AML-193 (cell line): ENCODE measurements at regions not wholly inside any gene's neighbourhood (a gene's known extent, or its start where the extent isn't known, plus 50 kb on each side); places are given as distances from the start of the nearest gene placed in this dataset.

Source experiments
- DNase-seq, 2 experiments: peaks; one replicate each; lab custom pipeline; 2025; lab: John Stamatoyannopoulos, UW

DNA sequence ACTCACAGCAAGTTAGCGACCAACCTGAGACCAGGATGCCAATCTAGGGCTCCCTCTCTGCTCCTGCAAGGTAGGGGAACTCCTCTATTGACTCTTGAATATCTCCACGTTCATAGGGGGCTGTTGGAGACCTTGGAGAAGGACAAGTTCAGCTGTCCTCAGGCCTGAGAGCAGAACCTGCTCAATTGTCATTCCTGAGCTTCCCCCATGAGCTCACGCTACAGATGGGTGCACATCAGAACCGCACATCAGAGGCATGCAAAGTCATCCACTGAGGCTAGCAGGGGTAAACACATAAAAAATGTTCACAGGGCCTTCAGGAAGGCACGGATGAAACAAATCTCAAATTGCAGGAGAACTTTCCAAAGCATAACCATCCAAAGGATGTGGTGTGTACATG, 168.8 kb upstream of the ZNF507 start:
- no peak for DNase-seq

GRCh38 chr19:32177686-32178085, 167.7 kb upstream of the ZNF507 start:
- no peak for DNase-seq

- no peak for DNase-seq
Observed at GRCh38 chr19:32178401-32178800, 167.0 kb upstream of the ZNF507 start.

DNA sequence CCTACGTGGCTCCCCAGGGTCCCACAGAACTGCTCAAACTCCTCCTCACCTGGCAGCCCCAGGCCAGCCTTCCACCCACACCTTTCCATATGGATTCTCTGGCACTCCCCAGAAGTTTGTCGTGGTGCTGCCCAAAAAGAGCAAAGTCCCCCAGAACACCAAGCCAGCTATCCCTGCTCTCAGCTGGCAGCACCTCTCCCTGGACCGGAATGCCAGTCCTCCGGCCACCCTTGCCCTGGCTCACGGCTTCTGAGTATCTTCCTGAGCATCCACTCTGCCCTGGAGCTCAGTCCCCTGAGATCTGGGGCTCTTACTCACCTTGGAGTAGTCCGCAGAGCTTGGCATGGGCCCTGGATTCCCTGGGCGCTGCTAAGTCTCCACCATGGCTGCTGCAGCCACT, 166.5 kb upstream of the ZNF507 start:
- DNase-seq = no peak

DNA sequence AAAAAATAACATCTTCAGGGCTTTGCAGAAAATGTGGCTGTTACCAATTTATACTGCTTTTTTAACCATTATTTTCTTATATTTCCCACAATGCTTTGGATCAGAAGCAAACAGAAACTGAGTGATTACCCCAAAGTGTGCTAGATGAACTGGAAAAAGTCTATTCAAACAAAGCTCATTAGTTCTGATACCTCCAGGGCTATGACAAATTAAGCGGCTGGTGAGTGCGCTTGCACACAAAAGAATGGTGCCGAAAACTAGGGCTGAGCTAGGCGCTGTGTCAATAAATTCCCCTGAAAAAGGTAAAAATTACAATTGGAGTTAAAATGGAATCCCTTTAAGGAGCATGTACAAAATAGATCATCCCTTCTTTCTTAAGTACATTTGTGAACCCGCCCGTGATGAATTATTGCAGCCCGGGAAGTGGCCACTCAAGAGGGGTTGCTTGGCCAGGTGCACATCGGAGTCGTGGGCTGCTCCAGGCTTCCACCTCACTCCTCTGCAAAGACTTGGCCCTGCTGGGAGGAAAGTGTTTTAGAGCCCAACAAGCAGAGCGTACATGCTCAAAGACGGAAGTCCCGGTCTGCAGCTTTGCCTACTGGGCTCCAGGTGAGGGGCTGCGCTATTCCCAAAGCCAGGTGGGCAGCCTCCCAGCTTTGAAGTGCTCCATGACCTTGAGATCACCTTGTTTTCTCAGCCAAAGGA, 164.0 kb upstream of the ZNF507 start:
- no peak for DNase-seq

DNA sequence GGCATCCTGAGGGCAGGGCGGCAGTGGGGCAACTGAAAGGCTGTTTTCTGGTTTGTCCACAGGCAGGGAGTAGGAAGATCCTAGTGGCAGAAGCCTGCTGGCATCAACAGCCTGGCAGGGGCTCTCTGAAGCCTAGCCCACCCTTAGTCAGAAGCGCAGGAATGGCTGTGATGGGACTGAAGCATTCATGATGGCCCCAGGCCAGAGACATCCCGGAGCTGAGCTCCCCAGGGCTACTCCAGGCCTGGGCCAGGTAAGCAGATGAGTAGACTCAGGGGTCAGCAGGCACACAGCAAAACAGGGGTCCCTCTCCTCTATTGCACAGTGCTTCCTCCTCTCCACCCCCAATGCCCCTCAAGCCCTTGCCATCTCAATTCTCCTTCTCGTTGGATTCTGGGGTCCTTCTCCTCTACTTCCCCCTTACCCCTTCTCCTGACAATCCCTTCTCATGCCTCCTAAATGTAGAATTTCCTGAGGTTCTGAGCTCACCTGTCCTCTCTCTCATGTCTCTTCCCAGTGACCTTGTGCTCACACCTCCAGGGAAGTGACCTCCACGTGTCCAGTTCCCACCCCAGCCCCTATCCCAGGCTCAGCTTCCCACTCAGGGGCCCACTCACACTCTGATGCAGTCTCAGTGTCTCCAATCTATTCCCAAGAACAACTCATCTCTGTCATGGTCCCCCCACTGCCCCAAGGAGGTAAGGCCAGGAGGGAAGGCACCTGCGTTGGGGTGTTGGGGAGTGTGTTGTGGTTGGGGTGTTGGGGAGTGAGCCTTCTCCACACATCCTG, 158.7 kb upstream of the ZNF507 start:
- DNase-seq = no peak

GRCh38 chr19:32188921-32189320, 156.5 kb upstream of the ZNF507 start:
- no peak for DNase-seq

GRCh38 chr19:32189956-32190706, 155.3 kb upstream of the ZNF507 start:
- no peak for DNase-seq

GRCh38 chr19:32191921-32192320, 153.5 kb upstream of the ZNF507 start:
- no peak for DNase-seq

- DNase-seq = no peak
Observed at GRCh38 chr19:32195706-32196610, 149.5 kb upstream of the ZNF507 start.

DNA sequence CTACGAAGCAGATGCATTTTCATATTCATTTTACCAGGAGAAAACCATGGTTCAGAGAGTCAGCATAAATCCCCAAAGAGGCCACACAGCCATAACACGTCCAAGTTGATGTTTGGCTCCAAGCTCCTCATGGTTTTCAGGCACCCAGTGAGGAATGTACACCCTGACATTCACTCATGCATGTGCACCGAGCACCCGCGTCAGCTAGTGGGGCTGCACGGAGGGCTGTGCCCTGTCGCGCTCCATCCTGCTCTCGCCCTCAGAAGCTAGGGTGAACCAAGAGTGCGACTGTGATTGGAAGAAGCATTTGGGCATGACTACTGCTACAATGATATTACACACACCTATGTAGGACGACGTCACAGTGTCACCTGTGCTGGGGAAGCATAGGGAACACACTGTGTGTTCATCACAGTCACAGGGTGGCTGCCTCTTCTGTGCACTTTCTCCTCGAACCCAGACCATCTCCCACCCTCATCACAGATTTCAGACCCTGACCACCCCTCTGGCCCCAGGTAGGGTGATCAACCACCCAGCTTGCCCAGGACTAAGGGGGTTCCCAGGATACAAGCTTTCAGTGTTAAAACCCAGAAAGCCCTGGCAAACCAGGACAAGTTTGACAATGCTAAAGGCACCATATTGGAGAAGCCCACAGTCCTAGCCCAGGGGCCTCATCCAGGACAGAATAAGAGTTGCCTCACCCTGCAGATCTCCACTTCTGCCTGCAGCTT, 148.6 kb upstream of the ZNF507 start:
- DNase-seq = no peak

DNA sequence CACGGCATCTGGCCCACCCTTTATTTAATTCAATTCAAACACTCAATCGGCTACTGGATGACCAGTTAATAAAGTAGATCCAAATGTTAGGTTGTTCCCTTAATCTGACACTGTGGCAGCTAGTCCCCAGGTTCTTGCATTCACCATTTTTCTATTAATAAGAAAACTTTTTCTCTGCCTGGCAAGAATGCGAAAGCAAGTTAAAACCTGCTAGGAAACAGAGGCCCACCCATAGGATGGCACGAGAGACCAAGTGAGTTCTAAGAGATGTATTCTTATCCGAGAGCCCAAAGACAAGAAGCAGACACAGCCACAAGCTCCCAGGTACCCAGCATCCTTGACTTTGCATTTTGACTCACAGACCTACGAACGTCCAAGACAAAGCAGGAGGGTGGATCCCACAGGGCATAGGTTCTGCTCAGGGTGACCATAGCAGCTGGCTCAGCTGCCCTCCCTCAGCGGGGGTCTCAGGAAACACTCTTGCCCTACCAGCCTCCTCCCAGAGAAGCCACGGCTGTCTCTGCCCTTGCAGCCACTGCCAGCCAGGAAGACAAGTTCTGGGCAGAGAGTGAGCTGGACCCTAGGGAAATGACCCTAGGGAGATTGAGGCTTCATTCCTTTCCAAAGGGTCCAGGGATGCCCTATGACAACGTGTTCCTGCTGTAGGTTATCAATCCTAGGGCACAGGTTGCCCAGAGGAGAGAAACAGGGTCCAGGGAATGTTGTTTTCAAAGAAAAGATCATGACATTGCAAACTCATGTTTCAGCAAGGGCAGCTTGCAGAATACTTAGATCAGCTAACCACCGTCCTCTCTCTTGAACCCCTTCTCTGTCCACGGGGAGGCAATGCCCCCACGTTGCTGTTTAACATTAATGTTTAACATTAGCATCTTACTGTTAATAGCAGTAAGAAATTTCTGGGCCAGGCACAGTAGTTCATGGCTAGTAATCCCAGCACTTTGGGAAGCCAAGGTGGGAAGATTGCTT, 147.2 kb upstream of the ZNF507 start:
- DNase-seq = no peak

DNA sequence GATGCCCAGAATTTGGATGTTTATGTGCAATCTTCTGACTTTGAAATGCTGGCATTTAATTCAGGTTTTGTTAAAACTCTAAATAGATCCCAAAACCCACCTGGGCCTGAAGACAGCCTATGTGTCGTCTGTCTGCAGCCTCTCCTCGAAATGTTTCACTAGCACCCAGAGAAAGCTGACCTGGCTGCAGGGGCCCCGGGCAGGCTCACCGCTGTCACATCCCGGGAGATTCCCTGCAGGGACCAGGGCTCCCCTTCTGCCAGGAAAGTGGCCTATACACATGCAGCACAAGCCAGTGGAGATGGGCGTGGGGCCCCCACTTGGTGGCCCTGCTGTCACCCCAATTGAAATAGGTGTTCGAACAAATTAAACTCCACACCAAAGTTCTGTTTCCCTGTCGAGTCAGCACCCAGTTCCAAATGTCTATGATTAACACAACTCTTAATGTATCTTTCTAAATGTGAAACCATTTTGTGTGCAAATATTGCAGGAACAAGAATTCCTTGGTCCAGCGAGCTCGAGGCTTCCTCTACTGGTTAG, 145.8 kb upstream of the ZNF507 start:
- DNase-seq = no peak

DNA sequence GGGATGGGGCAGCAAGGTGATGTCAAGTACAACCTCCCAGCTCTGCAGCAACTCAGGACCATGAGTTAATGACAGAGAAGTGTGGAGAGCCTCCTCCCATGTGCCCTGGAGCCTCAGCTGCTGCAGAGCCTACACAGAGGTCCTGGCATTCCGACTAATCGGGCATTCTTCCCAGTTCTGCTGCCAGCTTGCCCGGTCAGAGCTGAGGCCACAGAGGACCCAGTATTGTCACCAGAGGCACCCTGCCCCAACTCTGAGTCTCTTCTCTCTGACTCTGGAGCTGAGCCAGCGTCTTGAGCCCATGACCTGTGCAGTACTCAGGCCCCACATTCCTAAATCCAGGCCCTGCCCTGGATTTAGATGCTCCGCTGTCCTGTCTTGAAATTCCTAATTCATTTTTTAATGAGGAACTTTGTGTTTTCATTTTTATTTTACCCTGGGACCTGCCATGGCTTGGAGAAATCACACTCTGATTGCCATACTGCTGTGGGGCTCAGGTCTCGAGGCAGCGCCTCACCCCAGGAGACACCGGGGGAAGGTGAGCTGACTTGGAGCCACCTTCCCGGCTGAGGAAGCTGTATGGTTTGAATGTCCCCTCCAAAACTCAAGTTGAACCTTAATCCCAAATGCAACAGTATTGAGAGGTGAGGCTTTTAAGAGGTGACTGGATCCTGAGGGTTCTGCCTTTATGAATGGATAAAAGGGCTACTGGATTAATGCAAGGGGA, 144.9 kb upstream of the ZNF507 start:
- no peak for DNase-seq

GRCh38 chr19:32201211-32201610, 144.2 kb upstream of the ZNF507 start:
- no peak for DNase-seq

DNA sequence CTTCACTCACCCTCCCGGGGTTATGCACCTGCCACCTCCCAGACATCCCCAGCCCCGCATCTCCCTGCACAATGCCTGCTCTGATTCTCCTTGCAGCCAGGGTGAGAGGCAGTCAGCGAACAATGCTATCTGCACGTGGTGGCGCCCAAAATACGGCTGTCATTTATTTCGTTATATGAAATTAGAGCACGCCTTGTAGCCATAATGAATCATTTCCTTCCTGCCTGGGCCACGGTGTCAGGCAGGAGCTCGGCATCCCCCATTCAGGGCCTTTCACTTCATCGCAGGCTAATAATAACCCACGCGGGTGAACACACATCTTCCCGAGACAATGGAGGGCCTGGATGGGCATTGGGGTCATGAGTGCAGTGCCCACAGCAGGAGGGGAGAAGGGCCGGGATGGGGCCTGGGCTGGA, 143.8 kb upstream of the ZNF507 start:
- peak; percentile 0 to 8 for DNase-seq

GRCh38 chr19:32202244-32202643, 143.2 kb upstream of the ZNF507 start:
- no peak for DNase-seq

DNA sequence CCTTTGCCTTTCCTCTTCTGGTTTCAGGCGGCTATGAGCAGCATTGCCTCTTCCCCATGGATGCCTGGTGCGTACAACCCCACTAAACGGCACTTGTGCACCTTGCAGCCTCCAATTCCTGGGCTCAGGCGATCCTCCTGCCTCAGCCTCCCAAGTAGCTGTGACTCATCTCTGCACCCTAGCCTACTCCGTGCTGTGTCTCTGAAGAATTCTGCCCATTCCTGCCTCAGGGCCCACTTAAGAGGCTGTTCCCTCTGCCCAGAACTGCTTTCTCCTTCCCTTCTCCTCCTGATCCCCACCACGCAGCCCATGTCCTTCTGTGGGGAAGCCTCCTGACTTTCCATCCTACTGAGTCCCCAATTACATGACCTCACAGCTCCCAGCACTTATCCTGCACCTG, 142.2 kb upstream of the ZNF507 start:
- DNase-seq = no peak

DNA sequence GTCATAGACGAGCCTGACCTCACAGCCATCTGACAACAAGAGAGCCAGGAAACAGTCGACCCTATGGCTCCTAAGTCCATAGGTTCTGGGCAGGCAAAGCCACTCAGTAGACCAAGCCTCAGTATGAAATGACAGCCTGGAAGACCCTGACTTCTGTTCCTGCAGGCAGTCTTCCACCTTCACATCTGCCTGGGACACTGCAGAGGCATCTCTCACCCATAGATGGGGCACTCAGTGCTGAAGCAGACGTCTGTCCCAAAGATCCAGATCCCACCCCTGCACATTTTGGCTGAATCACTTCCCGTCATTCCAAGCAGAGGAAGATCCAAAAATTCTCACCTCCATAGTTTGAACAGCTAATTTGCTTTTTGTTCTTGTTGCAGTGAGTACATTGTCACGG, 139.3 kb upstream of the ZNF507 start:
- no peak for DNase-seq
